Urinary bladder (tissue), 3 donors: ENCODE measurements at regions not wholly inside any gene's neighbourhood (a gene's known extent, or its start where the extent isn't known, plus 50 kb on each side); places are given as distances from the start of the nearest gene placed in this dataset.

Experiments
- DNase-seq: peaks from one replicate; pipeline ENCODE4 v3.0.0-alpha.2; 2015; ENCODE audit errors: extremely low spot score
- H3K27ac ChIP-seq: one replicate; pipeline ENCODE4 v1.5.1; 2013; ENCODE audit warnings: low read depth, mild to moderate bottlenecking, moderate library complexity
- H3K36me3 ChIP-seq: one replicate; pipeline ENCODE4 v1.6.1; 2013; ENCODE audit warnings: mild to moderate bottlenecking, moderate library complexity; ENCODE audit not compliant: insufficient read depth
- H3K4me1 ChIP-seq: one replicate; pipeline ENCODE4 v1.6.1; 2013; ENCODE audit warnings: mild to moderate bottlenecking, moderate library complexity; ENCODE audit not compliant: insufficient read depth
- H3K4me3 ChIP-seq: one replicate; pipeline ENCODE4 v1.5.1; 2013; ENCODE audit warnings: low read depth, low read length
- WGBS: extraction: QIAGEN DNeasy Blood & Tissue Kit; methylation state at CpG from one replicate; pipeline ENCODE4 v1.1.7; 2013; 5-methylcytosine and 5-hydroxymethylcytosine counted together
- donor health status: healthy with polysubstance abuse.
- donor health status: healthy.

GRCh38 chr13:24093047-24093446 lies 67.5 kb upstream of the SPATA13 start:
- Histone ChIP-seq H3K4me1 (no peaks in the 10 kb centered on the region), H3K36me3 (no peaks in the 10 kb centered on the region), H3K27ac (no peak overlapping the region), H3K4me3 (no peak overlapping the region)
- DNase-seq, result no peak
- WGBS, result 92% methylated on average over 3 of the region's 3 CpGs

DNA sequence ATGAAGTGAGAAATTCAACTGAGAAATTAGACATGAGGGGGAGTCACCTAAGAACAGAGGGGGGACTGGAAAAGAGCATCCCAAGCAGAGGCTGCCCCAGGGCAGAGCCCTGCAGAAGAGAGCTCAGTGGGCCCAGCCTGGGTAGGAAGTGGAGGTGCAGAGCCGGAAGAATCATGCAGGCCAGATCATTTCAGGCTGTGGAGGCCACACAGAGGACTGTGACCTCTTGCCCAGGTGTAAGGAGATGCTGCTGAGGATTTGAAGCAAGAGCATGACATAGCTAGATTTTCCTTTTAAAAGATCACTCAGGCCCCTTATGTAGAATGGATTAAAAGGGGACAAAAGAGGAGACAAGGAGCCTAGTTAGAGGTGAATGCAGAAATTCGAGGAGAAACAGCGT lies 63.9 kb upstream of the SPATA13 start:
- no peak for DNase-seq
- H3K4me1 ChIP-seq, result no peaks in the 10 kb centered on the region
- H3K36me3 ChIP-seq, result no peaks in the 10 kb centered on the region
- H3K27ac ChIP-seq, result no peak overlapping the region
- H3K4me3 ChIP-seq, result no peak overlapping the region
- 88% methylated on average over 3 of the region's 3 CpGs for WGBS

- no peak for DNase-seq
- Histone ChIP-seq H3K36me3 (no peaks in the 10 kb centered on the region), H3K4me1 (no peaks in the 10 kb centered on the region), H3K4me3 (no peak overlapping the region), H3K27ac (no peak overlapping the region)
- WGBS, result 81% methylated on average over 4 of the region's 4 CpGs
These were observed 63.5 kb upstream of the SPATA13 start for GRCh38 chr13:24097064-24097463.

- WGBS, result 87% methylated on average over 6 of the region's 6 CpGs
- no peaks in the 10 kb centered on the region for H3K4me1 ChIP-seq
- no peak overlapping the region for H3K4me3 ChIP-seq
- no peak for DNase-seq
- H3K36me3 ChIP-seq, result no peaks in the 10 kb centered on the region
- no peak overlapping the region for H3K27ac ChIP-seq
These were observed 62.9 kb upstream of the SPATA13 start for GRCh38 chr13:24097667-24098066.

DNA sequence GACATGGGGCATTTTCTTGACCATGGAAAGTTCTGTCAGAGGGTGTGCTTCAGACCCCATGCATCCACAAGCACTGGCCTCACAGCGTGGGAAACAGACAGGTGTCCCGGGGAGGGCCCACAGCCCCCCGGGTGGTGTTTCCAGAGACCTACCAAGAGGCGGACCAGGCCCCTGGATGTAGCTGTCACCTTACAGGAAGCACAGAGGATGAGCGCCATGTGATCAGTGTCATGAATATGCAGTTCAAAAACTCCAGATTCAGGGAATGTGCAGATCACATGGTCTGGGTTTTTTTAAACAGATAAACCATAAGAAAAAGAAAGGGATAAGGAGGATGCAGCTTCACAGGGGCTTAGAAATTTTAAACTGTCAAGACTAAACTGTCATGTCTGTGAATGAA lies 61.0 kb upstream of the SPATA13 start:
- Histone ChIP-seq H3K36me3 (no peaks in the 10 kb centered on the region), H3K4me1 (no peaks in the 10 kb centered on the region), H3K4me3 (no peak overlapping the region), H3K27ac (no peak overlapping the region)
- WGBS, result 76% methylated on average over 5 of the region's 5 CpGs
- DNase-seq, result no peak

DNA sequence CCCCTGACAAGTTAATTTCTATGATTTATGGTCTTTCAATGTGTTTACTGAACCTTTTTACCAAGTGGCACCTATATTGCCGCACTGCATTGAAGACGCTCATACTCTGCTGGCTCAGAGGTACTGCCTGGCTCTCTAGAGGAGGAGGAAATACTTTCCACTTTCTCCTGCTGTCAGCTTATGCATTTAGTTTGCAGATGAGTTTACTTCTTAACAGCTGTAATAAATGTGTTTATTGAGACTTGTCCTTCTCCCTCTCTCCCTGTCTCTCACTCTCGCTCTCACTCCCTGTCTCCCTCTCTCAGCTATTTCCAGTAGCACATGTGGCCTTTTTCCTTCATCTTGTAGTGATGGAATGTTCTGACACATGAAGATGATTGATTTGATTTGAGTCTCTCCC lies 60.3 kb upstream of the SPATA13 start:
- Histone ChIP-seq H3K4me1 (no peaks in the 10 kb centered on the region), H3K4me3 (no peak overlapping the region)

GRCh38 chr13:24103782-24104372 lies 56.6 kb upstream of the SPATA13 start:
- Histone ChIP-seq H3K4me1 (no peaks in the 10 kb centered on the region), H3K4me3 (no peak overlapping the region), H3K36me3 (no peaks in the 10 kb centered on the region), H3K27ac (no peak overlapping the region)
- 65% methylated on average over 9 of the region's 9 CpGs for WGBS
- DNase-seq, result no peak

More for the DNA sequence above, 60.3 kb upstream of the SPATA13 start:
- H3K36me3 ChIP-seq, result no peaks in the 10 kb centered on the region
- WGBS, result 89% methylated on average over 3 of the region's 3 CpGs
- no peak overlapping the region for H3K27ac ChIP-seq
- DNase-seq, result no peak

- DNase-seq, result no peak
- no peaks in the 10 kb centered on the region for H3K4me1 ChIP-seq
- WGBS, result 81% methylated on average over 2 of the region's 2 CpGs
- H3K27ac ChIP-seq, result no peak overlapping the region
- H3K36me3 ChIP-seq, result no peaks in the 10 kb centered on the region
- no peak overlapping the region for H3K4me3 ChIP-seq
These were observed 55.8 kb upstream of the SPATA13 start for GRCh38 chr13:24104723-24105122.

GRCh38 chr13:24106429-24106828 lies 54.1 kb upstream of the SPATA13 start:
- Histone ChIP-seq H3K36me3 (no peaks in the 10 kb centered on the region), H3K4me3 (no peak overlapping the region), H3K27ac (no peak overlapping the region), H3K4me1 (no peaks in the 10 kb centered on the region)
- 71% methylated on average over 5 of the region's 5 CpGs for WGBS
- no peak for DNase-seq

DNA sequence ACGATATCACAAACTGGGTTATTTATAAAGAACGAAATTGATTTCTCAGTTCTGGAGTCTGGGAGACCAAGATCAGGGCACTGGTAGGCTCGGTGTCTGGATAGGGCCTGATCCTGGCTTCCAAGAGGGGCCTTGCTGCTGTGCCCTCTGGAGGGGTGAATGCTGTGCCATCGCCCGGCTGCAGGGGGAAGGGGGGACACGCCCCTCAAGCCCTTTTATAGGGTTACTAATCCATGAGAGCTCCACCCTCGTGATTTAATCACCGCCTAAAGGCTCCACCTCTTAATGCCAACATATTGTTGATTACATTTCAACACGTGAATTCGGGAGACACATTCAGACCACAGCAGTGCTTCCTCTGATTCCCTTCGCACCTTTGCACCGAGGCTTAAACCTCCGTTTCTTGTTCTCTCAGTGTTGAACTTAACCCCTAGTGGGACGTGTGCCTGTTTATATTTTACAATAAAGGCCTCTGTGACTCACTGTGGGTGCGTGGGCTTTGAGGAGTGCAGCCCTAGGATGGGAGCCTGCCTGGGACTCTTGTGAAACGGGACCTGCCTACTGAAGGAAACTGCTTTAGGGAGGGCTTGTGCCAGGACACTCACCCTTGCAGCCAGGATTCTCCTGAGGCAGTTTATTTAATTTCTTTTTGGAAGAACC lies 52.4 kb upstream of the SPATA13 start:
- WGBS, result 75% methylated on average over 16 of the region's 16 CpGs
- H3K27ac ChIP-seq, result no peak overlapping the region

GRCh38 chr13:24108615-24108965 lies 51.9 kb upstream of the SPATA13 start:
- Histone ChIP-seq H3K27ac (no peak overlapping the region), H3K4me1 (no peaks in the 10 kb centered on the region), H3K4me3 (no peak overlapping the region), H3K36me3 (no peaks in the 10 kb centered on the region)
- no peak for DNase-seq
- WGBS, result 95% methylated on average over 7 of the region's 7 CpGs

More for the DNA sequence above, 52.4 kb upstream of the SPATA13 start:
- no peak overlapping the region for H3K4me3 ChIP-seq
- no peak for DNase-seq
- H3K36me3 ChIP-seq, result no peaks in the 10 kb centered on the region
- no peaks in the 10 kb centered on the region for H3K4me1 ChIP-seq

GRCh38 chr13:24110011-24110410 lies 50.5 kb upstream of the SPATA13 start:
- no peaks in the 10 kb centered on the region for H3K4me1 ChIP-seq
- no peak for DNase-seq
- 61% methylated on average over 4 of the region's 4 CpGs for WGBS
- no peak overlapping the region for H3K4me3 ChIP-seq
- no peak overlapping the region for H3K27ac ChIP-seq
- no peaks in the 10 kb centered on the region for H3K36me3 ChIP-seq
